Uterus (tissue), 2 donors: ENCODE measurements at regions not wholly inside any gene's neighbourhood (a gene's known extent, or its start where the extent isn't known, plus 50 kb on each side); places are given as distances from the start of the nearest gene placed in this dataset.

Experiments
- CTCF ChIP-seq, 4 experiments: fragments of 200-600 bp in 2 of 4; fragments of 450-650 bp in 2 of 4; sonication (generic) in 2 of 4; IDR thresholded peaks; one replicate each; pipeline ENCODE4 v1.5.1; 2016 to 2019; ENCODE audit warnings: antibody characterized with exemption in 4 of 4, mild to moderate bottlenecking in 2 of 4, moderate library complexity in 1 of 4
- POLR2A ChIP-seq, 2 donors: fragments of 450-650 bp; IDR thresholded peaks; one replicate each; pipeline ENCODE4 v1.6.1; 2016; ENCODE audit warnings: antibody characterized with exemption in 2 of 2, mild to moderate bottlenecking in 1 of 2, moderate library complexity in 1 of 2

DNA sequence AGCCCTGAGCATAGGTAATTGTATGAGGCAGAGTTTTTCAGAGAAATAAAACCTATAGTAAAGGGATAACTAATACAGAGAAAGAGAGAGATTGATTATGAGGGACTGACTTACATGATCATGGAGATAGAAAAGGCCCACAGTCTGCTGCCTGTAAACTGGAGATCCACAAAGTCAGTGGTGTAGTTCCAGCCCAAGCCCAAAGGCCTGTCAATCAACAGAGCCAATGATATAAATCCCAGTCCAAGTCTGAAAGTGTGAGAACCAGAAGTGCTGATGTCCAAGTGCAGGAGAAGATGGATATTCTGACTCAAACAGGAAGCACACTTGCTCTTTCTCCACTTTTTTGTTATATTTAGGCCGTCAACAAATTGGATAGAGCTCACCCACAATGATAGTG is 340.1 kb upstream of the RGS18 start:
- TF ChIP-seq POLR2A (IDR thresholded peaks at IDR 0.05) (no peak), CTCF (IDR thresholded peaks at IDR 0.05) (no peak)
